ENCODE measurements at regions not wholly inside any gene's neighbourhood (a gene's known extent, or its start where the extent isn't known, plus 50 kb on each side); places are given as distances from the start of the nearest gene placed in this dataset.

DNA sequence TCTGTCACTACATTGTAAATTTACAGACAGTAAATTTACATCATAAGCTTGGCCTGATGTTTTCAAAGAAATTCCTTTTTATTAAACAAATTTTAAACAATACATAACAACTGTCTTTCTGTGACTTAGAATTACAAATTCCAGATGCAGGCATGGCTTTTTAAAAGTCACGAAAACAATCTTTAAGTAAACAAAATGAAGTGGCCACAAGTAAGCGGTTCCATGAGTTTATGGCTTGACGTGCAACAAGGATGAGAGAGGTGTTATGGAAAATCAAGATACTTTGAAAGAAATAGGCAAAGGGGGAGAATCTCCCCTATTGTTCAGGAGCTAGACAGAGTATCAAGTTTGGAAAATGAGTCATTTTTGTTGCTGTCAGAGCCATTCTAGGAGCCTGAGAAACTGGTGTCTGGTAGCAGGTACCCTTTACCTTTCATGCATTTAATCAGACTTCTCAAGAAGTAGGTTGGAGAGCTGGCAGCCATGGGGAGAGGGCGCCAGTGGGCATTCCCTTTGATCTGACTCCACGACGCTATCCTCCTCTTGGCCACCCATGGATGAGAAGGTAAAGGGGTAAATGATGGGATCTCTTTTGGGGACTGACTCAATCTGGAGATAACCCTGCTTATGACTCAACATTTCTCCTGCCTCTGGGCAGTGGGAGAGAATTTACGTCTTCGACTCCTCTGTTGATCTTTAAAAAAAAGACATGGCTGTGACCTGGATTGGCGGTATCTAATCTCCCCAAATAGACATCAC, 217.2 kb downstream of the SPRY1 start:
- TF ChIP-seq, protein P1, sequence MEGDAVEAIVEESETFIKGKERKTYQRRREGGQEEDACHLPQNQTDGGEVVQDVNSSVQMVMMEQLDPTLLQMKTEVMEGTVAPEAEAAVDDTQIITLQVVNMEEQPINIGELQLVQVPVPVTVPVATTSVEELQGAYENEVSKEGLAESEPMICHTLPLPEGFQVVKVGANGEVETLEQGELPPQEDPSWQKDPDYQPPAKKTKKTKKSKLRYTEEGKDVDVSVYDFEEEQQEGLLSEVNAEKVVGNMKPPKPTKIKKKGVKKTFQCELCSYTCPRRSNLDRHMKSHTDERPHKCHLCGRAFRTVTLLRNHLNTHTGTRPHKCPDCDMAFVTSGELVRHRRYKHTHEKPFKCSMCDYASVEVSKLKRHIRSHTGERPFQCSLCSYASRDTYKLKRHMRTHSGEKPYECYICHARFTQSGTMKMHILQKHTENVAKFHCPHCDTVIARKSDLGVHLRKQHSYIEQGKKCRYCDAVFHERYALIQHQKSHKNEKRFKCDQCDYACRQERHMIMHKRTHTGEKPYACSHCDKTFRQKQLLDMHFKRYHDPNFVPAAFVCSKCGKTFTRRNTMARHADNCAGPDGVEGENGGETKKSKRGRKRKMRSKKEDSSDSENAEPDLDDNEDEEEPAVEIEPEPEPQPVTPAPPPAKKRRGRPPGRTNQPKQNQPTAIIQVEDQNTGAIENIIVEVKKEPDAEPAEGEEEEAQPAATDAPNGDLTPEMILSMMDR (IDR thresholded peaks at IDR 0.05; ENCODE audit: insufficient read depth, low read length, missing control alignments): no peak
- no peak for DNase-seq (ENCODE audit: low read depth, low spot score)

DNA sequence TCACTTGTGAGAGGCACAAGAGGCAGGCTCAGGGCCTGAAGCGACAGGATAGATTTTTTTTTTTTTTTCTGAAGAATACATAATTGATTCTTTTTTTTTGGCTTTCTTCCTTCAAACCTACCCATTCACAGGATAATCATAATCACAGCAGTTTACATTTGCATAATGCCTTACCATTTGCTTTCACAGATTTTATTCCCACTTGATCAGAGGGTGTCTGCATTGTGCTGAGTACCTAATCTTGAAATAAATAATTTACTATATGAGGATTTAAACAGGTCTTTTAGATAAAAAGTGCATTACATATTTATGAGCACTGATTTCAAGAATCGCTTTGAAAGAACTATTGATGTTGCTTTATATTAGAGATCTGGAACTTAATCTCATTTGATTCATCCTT, 219.3 kb downstream of the SPRY1 start:
- TF ChIP-seq, protein P1 (IDR thresholded peaks at IDR 0.05; ENCODE audit: insufficient read depth, low read length, missing control alignments): no peak
- DNase-seq (ENCODE audit: low read depth, low spot score): no peak
- no peak overlapping the region for H3K4me3 ChIP-seq (ENCODE audit: low read depth, low read length)
- ChIA-PET CTCF (no interaction called here), POLR2A (no interaction called here)

More for the DNA sequence above, 217.2 kb downstream of the SPRY1 start:
- no peak overlapping the region for H3K4me3 ChIP-seq (ENCODE audit: low read depth, low read length)
- ChIA-PET CTCF (no interaction called here), POLR2A (interaction anchor here (0.6 kb wide), 1 partner anchor 272 kb away, joined by 3 read pairs; no protein-coding TSS in a partner anchor)

DNA sequence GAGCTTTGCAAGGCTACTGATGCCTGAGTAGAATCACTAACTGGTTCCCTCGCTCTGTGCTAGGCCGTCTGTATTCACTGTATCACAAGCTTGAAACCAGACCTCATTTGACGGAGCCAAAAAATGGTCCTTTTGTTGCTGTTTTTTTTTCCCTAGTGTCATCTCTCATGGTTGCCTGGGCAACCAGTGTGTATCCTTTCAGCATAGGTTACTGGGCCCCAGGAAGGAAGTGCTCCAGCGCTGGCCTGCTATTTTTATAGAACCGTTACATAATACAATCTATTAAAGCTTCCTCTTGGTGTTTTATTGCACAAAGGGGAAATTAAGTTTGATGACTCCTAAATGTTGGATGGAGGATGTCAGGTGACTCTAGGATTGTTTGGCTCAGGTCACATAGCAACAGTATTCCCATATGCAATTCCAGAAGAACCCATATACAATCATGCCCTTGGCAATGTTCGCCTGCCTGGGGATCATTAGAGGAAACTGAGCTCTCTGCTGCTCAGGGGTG, 220.4 kb downstream of the SPRY1 start:
- TF ChIP-seq, protein P1 (IDR thresholded peaks at IDR 0.05; ENCODE audit: insufficient read depth, low read length, missing control alignments): no peak
- no peak for DNase-seq (ENCODE audit: low read depth, low spot score)
- ChIA-PET CTCF (interaction anchor here (1.1 to 2.2 kb wide), 2 partner anchors 9 to 11 kb away, joined by 3 to 7 read pairs; no protein-coding TSS in a partner anchor), POLR2A (no interaction called here)
- H3K4me3 ChIP-seq (ENCODE audit: low read depth, low read length): no peak overlapping the region

DNA sequence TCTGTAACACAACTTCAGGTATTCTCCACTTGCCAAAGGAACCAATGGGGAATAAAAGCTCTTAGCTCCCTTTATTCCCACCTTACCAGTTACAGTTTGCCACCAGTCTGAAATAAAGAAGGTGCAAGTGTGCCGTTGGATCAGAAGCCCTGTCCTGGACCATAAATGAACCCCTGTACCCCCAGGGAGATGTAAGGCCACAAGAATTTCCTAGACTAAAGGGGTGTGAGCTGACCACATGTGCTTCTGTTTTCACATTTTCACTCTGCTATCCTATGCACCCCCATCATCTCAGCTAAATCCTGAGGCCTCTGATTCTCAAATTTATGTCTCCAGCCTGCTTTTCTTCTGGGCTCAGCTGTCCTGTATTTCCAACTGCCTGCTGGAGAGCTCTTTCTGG, 221.2 kb downstream of the SPRY1 start:
- ChIA-PET CTCF (interaction anchor here (0.8 to 2.2 kb wide), 5 partner anchors 8 to 53 kb away, joined by 3 to 7 read pairs (median 4); no protein-coding TSS in a partner anchor), POLR2A (no interaction called here)
- no peak for DNase-seq (ENCODE audit: low read depth, low spot score)
- TF ChIP-seq, protein P1 (IDR thresholded peaks at IDR 0.05; ENCODE audit: insufficient read depth, low read length, missing control alignments): no peak
- H3K4me3 ChIP-seq (ENCODE audit: low read depth, low read length): no peak overlapping the region

DNA sequence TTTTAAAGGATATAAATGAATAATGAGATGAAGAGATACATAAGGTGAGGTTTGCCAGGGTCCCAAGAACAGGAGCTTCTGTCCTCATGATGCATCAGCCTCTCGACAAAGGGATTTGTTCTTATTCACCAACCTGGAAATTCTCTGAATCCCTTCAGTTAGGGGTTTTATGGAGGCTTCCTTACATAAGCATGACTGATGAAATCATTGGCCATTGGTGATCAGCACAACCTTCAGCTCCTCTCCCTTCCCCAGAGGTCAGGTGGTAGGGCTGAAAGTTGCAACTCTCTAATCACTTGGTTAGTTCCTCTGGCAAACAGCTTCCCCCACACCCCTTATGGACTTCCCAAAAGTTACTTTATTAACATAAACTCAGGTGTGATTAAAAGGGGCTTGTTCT, 222.0 kb downstream of the SPRY1 start:
- TF ChIP-seq, protein P1 (IDR thresholded peaks at IDR 0.05; ENCODE audit: insufficient read depth, low read length, missing control alignments): no peak
- CTCF ChIA-PET: interaction anchor here (1.3 to 2.2 kb wide), 3 partner anchors 9 to 54 kb away, joined by 4 to 7 read pairs (median 5); no protein-coding TSS in a partner anchor
- no peak for DNase-seq (ENCODE audit: low read depth, low spot score)
- POLR2A ChIA-PET: no interaction called here
- no peak overlapping the region for H3K4me3 ChIP-seq (ENCODE audit: low read depth, low read length)

DNA sequence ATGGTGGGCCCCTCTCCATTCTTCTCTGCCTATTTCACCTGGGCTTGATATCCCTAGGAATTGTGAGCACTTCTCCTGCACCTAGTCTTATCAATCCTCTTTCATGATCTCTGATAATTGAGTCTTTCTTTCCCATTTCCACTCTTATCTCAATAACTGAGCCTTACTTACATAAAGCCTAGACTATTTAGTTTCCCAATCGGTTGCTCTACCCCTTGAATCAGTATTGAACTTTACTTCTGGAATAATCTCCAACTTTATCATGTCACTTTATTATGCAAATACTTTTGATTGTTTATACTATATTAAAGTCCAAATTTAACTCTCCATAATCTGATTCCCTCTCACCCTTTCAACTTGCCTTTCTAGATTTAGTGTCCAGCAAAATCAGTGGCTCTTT, 222.7 kb downstream of the SPRY1 start:
- DNase-seq (ENCODE audit: low read depth, low spot score): no peak
- H3K4me3 ChIP-seq (ENCODE audit: low read depth, low read length): no peak overlapping the region
- CTCF ChIA-PET: interaction anchor here (1.3 to 1.4 kb wide), 2 partner anchors 54 to 55 kb away, joined by 4 to 5 read pairs; no protein-coding TSS in a partner anchor
- TF ChIP-seq, protein P1 (IDR thresholded peaks at IDR 0.05; ENCODE audit: insufficient read depth, low read length, missing control alignments): no peak
- POLR2A ChIA-PET: no interaction called here
